Stimulated activated naive CD4-positive, alpha-beta T cell (primary cell): ENCODE measurements at regions not wholly inside any gene's neighbourhood (a gene's known extent, or its start where the extent isn't known, plus 50 kb on each side); places are given as distances from the start of the nearest gene placed in this dataset.
"Not testable (repeated sequence)": the region's sequence is repeated elsewhere in the genome, so short reads cannot be mapped to it uniquely, and the experiment has no call there.

Experiments used
- DNase-seq, 6 experiments: peaks; one replicate each; lab custom pipeline; 2025; lab: John Stamatoyannopoulos, UW

DNA sequence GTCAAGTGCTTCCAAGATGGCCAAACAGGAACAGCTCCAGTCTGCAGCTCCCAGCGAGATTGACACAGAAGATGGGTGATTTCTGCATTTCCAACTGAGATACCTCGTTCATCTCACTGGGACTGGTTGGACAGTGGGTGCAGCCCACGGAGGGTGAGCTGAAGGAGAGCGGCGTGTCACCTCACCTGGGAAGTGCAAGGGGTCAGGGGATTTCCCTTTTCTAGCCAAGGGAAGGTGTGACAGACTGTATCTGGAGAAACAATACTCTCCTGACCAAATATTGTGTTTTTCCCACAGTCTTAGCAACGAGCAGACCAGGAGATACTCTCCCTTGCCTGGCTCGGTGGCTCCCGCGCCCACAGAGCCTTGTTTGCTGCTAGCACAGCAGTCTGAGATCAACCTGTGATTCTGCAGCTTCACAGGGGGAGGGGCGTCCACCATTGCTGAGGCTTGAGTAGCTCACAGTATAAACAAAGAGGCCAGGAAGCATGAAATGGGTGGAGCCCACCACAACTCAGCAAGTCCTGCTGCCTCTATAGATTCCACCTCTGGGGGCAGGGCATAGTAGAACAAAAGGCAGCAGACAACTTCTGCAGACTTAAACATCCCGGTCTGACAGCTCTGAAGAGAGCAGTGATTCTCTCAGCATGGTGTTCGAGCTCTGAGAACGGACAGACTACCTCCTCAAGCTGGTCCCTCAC is 293.5 kb upstream of the SUCLG2 start:
- peak; percentile 48 to 87 (median 76) for DNase-seq

DNA sequence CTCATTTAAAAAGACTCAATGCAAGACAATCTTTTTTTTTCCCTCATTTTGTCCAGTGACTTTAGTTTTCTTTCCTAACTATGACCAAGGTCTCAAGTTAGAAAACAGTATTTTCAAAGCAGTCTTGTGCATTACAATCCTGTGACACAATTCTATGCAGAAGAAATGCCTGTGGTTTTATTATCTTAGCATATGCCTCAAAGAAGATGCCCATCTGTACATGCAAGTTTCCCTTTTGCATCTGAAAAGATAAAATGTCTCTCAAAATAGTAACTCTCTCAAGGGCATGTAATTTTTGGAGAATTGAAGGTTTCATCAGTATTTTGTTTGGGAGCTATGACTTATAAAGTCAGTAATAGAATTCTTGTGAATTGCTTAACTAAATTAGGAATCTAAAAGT is 292.0 kb upstream of the SUCLG2 start:
- no peak for DNase-seq

DNA sequence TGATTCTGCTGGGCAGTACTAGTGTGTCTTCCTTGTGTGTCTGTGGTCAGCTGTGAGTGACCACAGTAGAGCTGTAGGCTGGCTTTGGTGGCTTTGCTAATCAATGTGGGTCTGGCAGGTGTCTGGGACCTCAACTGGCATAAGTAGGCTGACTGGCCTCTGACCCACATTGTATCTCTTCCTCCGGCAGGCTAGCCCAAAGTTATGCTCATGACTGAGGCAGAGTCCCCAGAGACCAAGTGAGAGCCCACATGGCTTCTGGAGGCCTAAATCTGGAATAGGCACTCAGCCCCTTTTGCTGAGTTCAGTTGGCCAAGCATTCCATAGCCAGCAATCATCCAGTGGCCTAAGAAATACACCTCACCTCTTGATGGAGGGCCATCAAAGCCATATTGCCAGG is 289.1 kb upstream of the SUCLG2 start:
- DNase-seq = no peak

DNA sequence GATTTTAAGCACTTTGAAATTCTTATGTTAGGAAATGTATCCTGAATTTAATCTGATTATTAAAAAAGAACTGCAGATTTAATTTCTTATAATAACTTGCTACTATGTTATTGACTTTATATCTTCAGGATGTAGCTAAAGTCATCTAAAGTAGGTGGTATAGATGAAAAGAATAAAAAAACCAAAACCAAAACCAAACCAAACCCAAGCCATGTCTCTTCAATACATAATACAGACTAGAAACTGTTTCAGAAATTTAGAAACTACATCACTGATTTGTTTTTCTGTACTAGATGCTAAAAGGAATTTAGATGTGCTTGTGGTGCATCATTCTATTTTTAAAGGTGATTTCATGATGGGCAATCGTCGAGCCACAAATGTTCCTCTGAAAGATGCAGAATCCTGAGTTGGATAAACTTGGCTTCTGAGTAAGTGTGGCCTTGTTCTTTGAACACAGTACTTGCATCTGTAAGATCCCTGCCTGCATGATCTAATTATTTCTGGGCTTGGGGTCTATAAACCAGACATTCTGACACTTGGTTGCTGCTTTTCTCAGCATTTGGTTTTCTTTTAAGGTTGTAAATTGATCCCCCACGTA is 287.1 kb upstream of the SUCLG2 start:
- peak in 3 of 6 experiments; percentile 9 to 44 (median 21) for DNase-seq

DNA sequence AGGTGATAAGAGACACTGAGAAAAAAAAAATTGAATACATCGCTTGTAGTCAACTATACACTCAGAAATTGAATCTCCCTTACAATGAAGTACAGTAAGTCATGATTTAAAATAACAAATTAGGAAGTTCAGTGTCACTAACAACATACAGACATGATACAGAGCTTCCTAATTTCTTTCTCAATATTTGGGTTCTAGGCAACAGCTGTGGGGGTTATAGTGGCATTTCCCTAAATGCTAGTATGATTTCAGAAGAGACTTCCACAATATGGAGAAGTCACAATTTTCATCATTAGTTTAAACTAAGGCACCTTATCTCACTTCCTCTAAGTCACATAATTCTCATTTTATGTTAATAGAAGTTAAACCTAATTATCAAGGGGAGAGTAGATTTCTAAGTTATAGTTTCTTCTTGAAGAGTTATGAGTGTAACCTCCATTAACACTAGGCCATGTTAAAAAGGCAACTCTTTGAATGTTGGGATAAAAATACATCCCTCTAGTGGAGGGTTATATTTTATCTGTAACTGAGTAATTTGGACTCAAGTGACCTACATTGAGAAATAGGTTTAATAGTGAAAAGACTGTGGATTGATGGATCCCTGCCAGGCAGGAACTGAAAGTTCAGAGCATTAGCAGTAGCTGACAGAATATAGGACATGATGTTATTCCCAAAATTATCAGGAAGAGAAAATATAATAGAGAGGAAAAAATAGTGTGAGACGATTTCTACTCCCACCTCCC is 286.0 kb upstream of the SUCLG2 start:
- DNase-seq = no peak

DNA sequence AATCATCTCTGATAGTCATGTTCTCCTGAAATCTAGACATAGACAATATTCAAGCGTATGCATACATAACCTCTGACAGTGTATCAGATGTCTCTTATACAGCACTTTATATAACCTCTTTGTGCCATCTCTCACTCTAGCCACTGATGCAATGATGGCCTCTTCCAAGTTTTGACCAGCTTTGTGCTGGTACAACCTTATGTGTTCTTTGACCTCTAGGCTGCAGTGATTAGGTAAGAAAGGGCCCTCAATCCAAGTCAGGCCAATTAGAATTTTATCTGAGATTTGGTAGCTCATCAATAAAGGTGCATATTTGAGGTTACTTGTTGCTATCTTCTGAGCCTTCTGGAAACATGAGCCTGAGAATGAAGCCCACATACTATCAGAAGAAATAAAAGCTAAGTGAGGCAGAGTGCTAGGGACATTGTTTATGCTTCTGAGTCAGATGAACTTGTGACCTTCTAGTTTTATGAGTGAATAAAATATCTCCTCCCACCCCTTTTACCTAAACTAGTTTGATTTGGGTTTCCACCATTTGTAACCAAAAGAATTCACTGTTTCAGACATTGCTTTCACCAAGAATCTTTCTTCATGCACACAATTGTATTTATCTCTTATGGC is 283.2 kb upstream of the SUCLG2 start:
- no peak for DNase-seq

DNA sequence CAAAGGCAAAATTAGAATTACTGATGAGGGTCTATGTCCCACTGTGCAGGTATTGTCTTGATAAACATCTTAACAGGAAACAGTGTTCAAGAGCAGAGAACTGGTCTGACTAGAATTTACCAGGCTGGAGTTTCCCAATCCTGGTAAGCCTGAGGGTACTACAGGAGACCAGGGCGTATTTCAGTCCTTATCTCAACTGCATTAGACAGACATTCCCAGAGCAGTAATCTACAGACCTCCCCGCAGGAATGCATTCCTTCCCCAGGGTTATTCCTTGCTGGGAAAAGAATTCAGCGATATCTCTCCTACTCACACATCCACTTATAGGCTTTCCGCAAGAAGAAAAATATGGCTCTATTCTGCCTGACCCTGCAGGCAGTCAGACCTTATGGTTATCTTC is 276.0 kb upstream of the SUCLG2 start:
- DNase-seq = not testable (repeated sequence)

DNA sequence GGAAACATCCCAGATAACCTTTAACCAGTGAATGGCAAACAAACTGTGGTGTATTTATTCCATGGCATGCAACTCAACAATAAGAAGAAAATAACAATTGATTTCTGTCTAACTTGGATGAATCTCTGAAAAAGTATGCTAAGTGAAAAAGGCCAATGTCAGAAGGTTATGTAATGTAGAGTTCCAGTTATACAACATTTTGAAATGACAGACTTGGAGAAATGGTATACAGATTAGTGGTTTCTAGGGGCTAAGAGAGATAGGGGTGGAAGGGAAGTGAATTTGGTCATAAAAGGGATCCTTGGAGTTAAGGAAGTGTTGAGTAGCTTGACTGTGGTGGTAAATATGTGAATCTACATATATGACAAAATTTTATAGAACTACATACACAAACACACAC is 269.4 kb upstream of the SUCLG2 start:
- no peak for DNase-seq

DNA sequence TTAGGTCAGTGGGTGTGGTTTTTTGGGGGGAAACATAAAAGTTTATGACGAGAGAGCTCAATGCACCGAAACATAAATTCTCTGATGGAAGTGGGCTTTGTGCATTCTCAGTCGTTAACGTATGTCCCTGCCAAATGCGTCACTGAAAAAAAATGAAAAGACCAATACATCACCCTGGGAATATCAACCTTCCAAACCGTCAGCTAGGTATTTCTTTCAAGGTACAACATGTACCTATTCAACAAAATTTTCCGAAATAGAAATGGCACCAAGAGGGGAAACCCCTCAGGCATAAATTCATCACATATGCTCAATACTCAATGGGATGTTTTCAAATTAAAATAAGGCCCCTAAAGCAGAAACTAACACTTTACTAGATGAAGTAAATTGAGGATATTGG is 266.6 kb upstream of the SUCLG2 start:
- DNase-seq = no peak

DNA sequence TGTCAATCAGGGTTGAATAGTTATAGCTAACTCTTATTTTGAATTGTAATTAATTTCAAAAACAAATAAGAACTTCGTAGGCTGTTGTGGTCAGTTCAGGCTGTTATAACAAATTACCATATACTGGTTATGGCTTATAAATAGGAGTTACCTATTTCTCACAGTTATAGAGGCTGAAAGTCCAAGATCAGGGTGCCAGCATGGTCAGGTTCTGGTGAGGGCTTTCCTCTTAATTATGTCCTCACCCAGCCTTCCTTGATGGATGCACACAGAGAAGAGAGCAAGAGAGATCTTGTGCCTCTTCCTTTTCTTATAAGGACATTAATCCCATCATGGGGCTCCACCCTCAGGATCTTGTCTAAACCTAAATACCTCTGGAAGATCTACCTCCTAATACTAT is 265.9 kb upstream of the SUCLG2 start:
- DNase-seq = no peak

DNA sequence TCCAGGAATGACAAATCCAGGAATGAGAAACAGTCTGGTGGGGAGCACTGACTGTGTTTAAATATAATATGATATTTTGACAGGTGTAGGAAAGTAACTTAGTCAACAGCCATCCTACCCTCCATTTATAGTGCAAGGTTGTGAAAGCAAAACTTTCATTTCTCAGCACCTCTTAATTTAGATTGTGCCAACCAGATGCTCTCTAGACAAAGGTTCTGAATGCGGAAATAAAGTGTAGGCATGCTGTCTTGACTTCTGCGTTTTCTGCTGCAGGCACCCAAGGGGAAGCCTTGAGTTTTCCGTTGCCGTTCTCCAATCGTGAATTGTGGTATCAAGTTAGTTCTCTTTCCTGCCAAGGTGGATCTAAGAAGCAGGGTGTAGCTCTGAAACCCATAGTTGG is 261.9 kb upstream of the SUCLG2 start:
- DNase-seq = no peak

DNA sequence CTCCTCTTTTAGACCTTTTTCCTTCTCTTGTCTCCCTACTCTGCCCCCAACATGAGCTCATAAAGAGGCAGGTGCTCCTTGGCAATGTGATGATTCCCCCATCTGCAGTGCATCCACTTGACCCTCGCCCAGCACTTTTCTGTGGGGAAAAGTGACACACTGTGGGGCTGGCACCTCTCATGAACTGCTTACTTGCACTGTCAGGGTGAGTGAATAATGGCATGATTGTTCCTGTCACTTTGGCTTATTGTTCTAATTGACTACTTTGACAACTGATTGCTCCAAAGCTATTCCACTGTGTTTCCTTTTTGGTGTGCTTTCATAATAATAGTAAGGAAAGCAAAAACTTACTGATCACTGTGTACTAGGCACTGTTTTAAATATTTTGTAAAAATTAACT is 253.3 kb upstream of the SUCLG2 start:
- no peak for DNase-seq

DNA sequence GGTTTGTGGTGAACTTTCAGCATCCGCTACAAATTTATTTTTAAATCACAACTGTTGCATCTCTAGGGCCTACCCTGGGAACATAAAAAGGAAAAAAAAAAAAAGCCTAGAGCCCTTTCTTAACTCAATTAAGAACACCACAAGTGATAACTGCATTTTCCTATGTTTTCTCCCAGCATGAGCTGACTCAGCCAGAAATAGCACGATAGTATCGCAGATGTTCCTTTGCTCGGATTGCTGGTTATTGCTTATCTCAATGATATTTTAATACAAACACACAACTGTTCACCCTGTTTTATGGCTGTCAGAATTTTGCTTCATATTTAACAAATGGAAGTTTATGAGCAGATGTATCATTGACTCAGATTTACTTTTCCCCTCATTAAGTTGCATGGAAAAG is 251.8 kb upstream of the SUCLG2 start:
- no peak for DNase-seq

DNA sequence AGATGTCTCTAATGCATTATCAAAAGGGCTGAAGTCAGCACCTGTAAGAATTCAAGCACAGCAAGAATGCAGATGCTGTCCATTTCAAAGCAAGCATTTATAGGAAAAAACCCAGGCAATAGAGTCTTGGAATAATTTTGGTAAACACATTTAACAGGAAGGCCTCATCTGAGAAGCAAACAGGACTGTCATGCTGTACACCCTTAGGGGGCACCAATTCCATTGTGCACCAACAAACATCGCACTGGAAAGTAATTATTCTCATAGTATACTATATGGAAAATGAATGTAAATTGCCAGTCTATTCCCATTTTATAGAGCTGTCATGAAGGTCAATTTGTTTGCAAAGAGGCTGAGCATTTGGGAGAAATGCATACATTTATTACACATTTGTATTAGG is 247.3 kb upstream of the SUCLG2 start:
- DNase-seq = peak in 2 of 6 experiments; percentile 7 to 23

DNA sequence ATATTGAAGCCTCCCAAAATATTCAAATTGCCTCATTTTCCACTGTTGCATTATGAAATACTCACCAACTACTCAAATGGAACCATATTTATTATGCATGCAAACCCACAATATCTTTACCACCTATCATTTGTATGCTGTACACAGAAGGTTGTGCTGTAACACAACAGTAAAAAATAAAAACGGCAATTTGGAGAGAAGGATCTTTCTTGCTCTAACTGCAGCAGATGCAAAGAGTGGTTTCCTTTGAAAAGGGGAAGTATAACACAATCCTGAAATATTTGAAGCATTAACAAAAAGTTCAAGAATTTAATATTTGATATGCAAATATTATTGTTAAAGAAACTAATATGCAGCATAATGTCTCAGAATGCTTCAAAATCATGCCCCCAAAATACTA is 244.5 kb upstream of the SUCLG2 start:
- DNase-seq = no peak

DNA sequence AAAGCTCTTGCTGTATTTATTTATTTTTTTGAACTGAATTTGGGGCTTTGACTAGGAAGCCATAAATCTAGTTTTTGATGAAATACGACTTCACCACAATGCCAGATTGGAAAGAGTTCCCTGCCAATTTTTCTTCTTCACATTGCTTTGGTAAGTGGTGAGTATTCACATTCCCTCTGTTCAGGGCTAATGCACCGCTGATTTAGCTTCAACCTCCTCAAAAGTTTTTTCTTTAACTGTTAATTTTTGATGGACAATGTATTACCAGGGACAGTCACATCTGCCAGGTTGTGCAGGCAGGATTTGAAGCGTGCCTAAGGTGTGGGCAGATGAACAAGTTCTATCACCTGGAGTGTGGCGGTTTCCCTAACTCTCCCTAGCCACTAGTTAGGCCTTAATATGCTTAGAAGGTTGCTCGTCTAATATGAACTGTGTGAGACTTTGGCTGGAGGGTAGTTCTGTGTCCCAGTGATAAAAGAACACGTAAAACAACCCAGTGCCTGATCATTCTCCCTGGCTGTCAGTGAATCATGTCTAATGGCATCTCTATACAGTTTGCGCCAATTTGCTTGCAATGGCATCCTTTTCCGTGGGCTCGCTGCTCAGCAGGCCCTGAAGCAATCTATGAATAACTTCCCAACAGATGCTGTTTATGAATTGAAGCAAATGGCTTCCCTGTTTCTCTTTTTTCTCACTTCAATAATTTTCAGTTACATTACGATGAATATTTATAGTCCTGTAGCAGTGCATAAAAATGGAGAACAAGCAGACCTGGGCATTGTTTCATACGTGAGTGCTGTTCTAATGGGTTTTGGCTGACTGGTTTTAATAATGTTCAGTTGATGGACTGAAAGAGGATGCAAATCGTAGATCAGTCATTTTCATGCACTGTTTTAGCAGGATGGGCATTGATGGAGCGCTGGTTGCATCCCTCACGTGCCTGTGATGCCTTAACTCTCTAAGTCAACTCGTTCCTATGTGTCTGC is 243.2 kb upstream of the SUCLG2 start:
- DNase-seq = no peak

DNA sequence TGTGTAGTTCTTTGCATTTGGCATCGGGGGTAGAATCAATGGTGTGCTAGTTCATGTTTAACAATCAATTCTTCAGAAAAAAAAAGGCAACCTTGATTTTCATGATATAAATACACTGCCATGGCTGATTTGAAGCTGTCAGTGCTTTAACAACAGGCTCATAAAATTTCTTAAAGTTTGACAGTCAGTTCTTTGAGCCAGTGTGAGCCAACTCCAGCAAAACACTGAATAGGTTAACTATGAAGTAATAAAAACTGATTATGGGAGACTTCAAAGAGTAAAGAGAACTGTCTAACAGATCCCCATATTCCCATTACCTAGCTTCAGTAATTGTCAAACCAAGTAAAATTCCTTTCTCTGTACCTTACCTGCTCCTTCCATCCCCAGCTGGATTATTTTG is 241.7 kb upstream of the SUCLG2 start:
- no peak for DNase-seq

DNA sequence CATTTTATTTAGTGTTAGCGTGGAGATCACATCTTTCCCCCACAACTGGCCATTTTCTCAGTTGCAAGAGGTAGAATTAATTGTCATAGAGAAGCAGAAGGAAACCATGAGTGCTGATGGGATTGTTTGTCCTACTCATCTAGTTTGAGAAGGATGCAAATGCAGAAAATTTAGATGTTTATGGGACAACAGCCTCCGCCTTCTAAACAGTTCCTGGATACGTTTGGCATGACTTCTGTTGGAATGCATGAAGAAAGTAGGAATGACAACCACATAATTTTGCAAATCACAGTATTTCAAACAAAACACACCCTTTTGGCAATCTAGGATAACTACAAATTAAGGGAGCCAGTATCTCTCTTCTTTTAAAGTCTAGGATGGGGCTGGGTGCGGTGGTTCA is 240.1 kb upstream of the SUCLG2 start:
- no peak for DNase-seq

DNA sequence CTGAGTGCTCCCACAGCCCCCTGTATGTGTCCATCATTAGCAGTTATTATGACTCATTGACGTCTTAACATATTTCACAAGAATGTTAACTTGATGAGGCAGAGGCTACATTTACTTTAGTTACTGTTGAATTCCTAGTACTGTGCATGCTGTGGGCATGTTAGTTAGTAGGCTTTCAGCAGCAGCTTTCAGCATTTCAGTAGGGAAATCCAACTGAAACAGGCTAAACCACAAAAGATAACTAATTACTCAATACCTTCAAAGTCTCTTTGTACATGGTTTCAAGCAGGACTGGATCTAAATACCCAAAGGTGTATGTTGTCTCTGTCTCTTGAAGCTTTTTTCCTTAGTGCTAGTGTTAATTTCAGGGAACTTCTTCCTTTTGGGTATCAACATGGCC is 229.9 kb upstream of the SUCLG2 start:
- DNase-seq = no peak

DNA sequence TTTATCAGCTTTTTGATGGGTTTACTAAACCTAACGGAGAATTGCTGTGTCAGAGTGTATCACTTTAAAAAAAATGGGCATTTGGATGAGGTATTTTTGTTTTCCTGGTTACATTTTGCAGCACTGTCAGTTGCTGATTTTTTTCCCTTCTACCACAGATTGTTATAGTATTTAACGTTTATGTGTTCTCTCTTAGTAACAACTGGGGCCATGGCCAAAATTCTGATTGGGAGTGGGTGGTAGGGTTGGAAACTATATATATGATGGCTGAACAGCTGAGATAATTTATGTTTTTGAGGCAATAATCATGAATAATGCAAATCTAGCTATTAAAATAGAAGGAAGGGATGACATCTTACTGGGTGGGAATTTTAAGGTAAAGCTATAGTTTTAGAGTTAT is 229.4 kb upstream of the SUCLG2 start:
- DNase-seq = no peak

DNA sequence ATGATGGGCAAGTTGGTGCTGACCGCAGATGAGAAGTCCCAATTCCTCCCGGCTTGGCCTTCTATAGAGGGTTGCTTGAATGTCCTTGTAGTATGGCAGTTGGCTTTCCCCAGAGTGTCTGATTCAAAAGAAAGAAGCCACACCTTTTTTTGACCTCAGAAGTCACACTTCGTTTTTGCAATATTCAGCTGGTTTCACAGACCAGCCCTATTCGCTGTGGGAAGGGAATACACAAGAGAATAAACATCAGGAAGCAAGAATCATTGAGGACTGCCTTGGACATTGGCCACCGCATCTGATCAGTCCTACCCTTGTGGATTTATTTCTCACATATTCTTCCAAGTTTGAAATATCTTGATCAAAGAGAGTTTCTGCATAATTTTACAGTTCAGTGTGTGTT is 228.6 kb upstream of the SUCLG2 start:
- DNase-seq = no peak

DNA sequence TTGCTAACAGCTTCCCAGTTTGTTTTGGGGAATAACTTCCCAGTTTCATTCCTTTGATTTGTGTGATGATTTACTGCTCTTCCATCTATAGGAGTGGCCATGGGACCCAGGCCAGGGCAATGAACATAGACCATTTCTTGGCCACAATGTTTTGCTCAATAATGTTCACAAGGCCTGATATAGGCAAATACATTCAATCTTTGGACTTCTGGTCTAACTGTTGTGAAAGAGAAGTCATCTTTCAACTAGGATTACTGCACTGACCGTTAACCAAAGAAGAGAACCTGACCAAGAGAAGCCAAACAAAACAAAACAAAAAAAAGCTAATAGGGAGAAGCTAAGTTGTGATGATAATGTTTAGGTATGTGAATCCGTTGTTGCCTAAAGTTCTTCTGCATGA is 221.8 kb upstream of the SUCLG2 start:
- no peak for DNase-seq
